Liver (tissue), 8 donors: ENCODE measurements at regions not wholly inside any gene's neighbourhood (a gene's known extent, or its start where the extent isn't known, plus 50 kb on each side); places are given as distances from the start of the nearest gene placed in this dataset.

ENCODE experiments used
- DNase-seq: peaks from one replicate; pipeline ENCODE4 v3.0.0-alpha.2; 2017; ENCODE audit warnings: low spot score
- H3K27ac ChIP-seq, 2 donors: one replicate each; pipeline ENCODE4 v1.7.0; 2013; ENCODE audit warnings: inconsistent platforms in 2 of 2, low read length in 2 of 2, control low read depth in 1 of 2, low read depth in 1 of 2, mild to moderate bottlenecking in 1 of 2
- H3K27me3 ChIP-seq, 4 donors: one replicate each; pipeline versions ENCODE4 v1.6.1 to v1.7.0; 2013; ENCODE audit warnings: low read length in 3 of 4, inconsistent platforms in 1 of 4, mild to moderate bottlenecking in 1 of 4, moderate library complexity in 1 of 4; ENCODE audit not compliant: control insufficient read depth in 4 of 4, insufficient read depth in 4 of 4
- H3K36me3 ChIP-seq, 4 donors: one replicate each; pipeline versions ENCODE4 v1.6.1 to v1.7.0; 2013; ENCODE audit warnings: low read length in 3 of 4, mild to moderate bottlenecking in 3 of 4, low read depth in 1 of 4, moderate library complexity in 1 of 4; ENCODE audit not compliant: control insufficient read depth in 4 of 4, insufficient read depth in 3 of 4
- H3K4me1 ChIP-seq, 4 donors: one replicate each; pipeline versions ENCODE4 v1.6.1 to v1.7.0; 2013; ENCODE audit warnings: low read length in 3 of 4, mild to moderate bottlenecking in 3 of 4, moderate library complexity in 1 of 4; ENCODE audit not compliant: control insufficient read depth in 4 of 4, insufficient read depth in 4 of 4
- H3K4me3 ChIP-seq, 3 donors: one replicate each; pipeline versions ENCODE4 v1.6.1 to v1.7.0; 2013; ENCODE audit warnings: low read length in 3 of 3, control low read depth in 1 of 3, low read depth in 1 of 3, mild to moderate bottlenecking in 1 of 3
- H3K9ac ChIP-seq, 2 donors: one replicate each; pipeline ENCODE4 v1.7.0; 2013; ENCODE audit warnings: low read length in 2 of 2, mild to moderate bottlenecking in 2 of 2, moderate library complexity in 2 of 2, control low read depth in 1 of 2, low read depth in 1 of 2
- H3K9me3 ChIP-seq, 4 donors: one replicate each; pipeline versions ENCODE4 v1.6.1 to v1.7.0; 2013; ENCODE audit warnings: low read length in 3 of 4; ENCODE audit not compliant: control insufficient read depth in 4 of 4
- CTCF ChIP-seq: fragments of 150-350 bp; IDR thresholded peaks from 2 replicates; pipeline ENCODE4 v1.5.1; 2017; ENCODE audit warnings: improper control_type of control experiment, low read depth, low read length; ENCODE audit not compliant: missing input control
- EGR1 ChIP-seq, 2 donors: IDR thresholded peaks; 2 replicates each; pipeline ENCODE4 v1.6.1; 2016 to 2018; ENCODE audit warnings: antibody characterized with exemption in 2 of 2, low read depth in 2 of 2
- FOXA1 ChIP-seq: IDR thresholded peaks from 2 replicates; pipeline ENCODE4 v1.6.1; 2016; ENCODE audit warnings: antibody characterized with exemption
- FOXA2 ChIP-seq: IDR thresholded peaks from 2 replicates; pipeline ENCODE4 v1.6.1; 2016; ENCODE audit warnings: antibody characterized with exemption
- GABPA ChIP-seq, 2 donors: IDR thresholded peaks in 1 of 2; conservative IDR thresholded peaks in 1 of 2; 2 replicates each; pipeline ENCODE4 v1.6.1; 2016; ENCODE audit warnings: antibody characterized with exemption in 2 of 2, mild to moderate bottlenecking in 1 of 2, moderate library complexity in 1 of 2
- HNF4A ChIP-seq, 2 donors: conservative IDR thresholded peaks; 2 replicates each; pipeline ENCODE4 v1.6.1; 2016; ENCODE audit warnings: antibody characterized with exemption in 2 of 2, mild to moderate bottlenecking in 2 of 2
- HNF4G ChIP-seq: IDR thresholded peaks from 2 replicates; pipeline ENCODE4 v1.6.1; 2016; ENCODE audit warnings: antibody characterized with exemption
- JUND ChIP-seq, 2 donors: IDR thresholded peaks; 2 replicates each; pipeline ENCODE4 v1.6.1; 2016; ENCODE audit warnings: antibody characterized with exemption in 2 of 2
- MAX ChIP-seq: IDR thresholded peaks from 2 replicates; pipeline ENCODE4 v1.6.1; 2016; ENCODE audit warnings: antibody characterized with exemption
- NR2F2 ChIP-seq: IDR thresholded peaks from 2 replicates; pipeline ENCODE4 v1.6.1; 2016; ENCODE audit warnings: antibody characterized with exemption
- RAD21 ChIP-seq, 2 donors: IDR thresholded peaks; 2 replicates each; pipeline ENCODE4 v1.6.1; 2016; ENCODE audit warnings: antibody characterized with exemption in 2 of 2, mild to moderate bottlenecking in 2 of 2
- RXRA ChIP-seq, 2 donors: IDR thresholded peaks; 2 replicates each; pipeline ENCODE4 v1.6.1; 2017 to 2018; ENCODE audit warnings: antibody characterized with exemption in 2 of 2, mild to moderate bottlenecking in 1 of 2
- SP1 ChIP-seq: IDR thresholded peaks from 2 replicates; pipeline ENCODE4 v1.6.1; 2018; ENCODE audit warnings: antibody characterized with exemption, mild to moderate bottlenecking
- TAF1 ChIP-seq: conservative IDR thresholded peaks from 2 replicates; pipeline ENCODE4 v1.6.1; 2016; ENCODE audit warnings: antibody characterized with exemption, mild to moderate bottlenecking
- YY1 ChIP-seq: IDR thresholded peaks from 2 replicates; pipeline ENCODE4 v1.6.1; 2016; ENCODE audit warnings: antibody characterized with exemption, mild to moderate bottlenecking
- ZBTB33 ChIP-seq: IDR thresholded peaks from 2 replicates; pipeline ENCODE4 v1.6.1; 2016; ENCODE audit warnings: antibody characterized with exemption
- WGBS: extraction: QIAGEN DNeasy Blood & Tissue Kit; methylation state at CpG from one replicate; pipeline ENCODE4 v1.1.7; 2013; 5-methylcytosine and 5-hydroxymethylcytosine counted together
- TF ChIP-seq, protein P1 (sequence below): IDR thresholded peaks from 2 replicates; pipeline ENCODE4 v1.6.1; 2016; ENCODE audit warnings: antibody characterized with exemption, mild to moderate bottlenecking
- TF ChIP-seq, protein P2 (sequence below): IDR thresholded peaks from 2 replicates; pipeline ENCODE4 v1.6.1; 2016; ENCODE audit warnings: antibody characterized with exemption
- donor health status: healthy.
- donor health status: healthy.
- donor health status: healthy.
- donor health status: healthy.
- donor health status: healthy.

DNA sequence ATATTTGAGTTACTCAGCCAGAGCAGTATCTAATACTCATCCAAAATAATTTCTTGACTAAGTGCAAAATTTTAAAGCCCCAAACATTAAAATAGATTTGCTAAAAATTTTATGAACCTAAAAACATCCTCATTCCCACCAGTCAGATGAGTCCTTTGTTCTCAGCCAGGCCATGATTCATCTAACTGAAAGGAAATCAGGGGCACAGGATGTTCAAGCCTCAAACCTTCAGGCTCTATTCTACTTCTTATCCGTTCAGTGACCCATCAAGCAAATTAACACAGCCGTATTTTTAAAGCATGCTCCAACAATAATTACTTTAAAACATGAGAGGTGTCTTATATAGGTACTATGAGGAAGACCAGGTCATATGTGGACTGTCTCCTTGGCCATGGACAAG, 176.5 kb upstream of the MON1B start:
- Histone ChIP-seq H3K9ac (no peak overlapping the region), H3K9me3 (peaks cover 0 to 4% (median under 1%) of the 10 kb centered on the region in 4 donors), H3K4me3 (no peak overlapping the region), H3K36me3 (no peaks in the 10 kb centered on the region), H3K27ac (no peak overlapping the region), H3K4me1 (no peaks in the 10 kb centered on the region), H3K27me3 (no peaks in the 10 kb centered on the region)
- TF ChIP-seq MAX, result no peak
- no peak for TF ChIP-seq SP1
- TF ChIP-seq JUND (IDR thresholded peaks at IDR 0.05), result no peak
- no peak for TF ChIP-seq RAD21 (IDR thresholded peaks at IDR 0.05)
- TF ChIP-seq HNF4G, result no peak
- no peak for TF ChIP-seq ZBTB33
- no peak for TF ChIP-seq TAF1
- TF ChIP-seq CTCF, result no peak
- TF ChIP-seq, protein P1, sequence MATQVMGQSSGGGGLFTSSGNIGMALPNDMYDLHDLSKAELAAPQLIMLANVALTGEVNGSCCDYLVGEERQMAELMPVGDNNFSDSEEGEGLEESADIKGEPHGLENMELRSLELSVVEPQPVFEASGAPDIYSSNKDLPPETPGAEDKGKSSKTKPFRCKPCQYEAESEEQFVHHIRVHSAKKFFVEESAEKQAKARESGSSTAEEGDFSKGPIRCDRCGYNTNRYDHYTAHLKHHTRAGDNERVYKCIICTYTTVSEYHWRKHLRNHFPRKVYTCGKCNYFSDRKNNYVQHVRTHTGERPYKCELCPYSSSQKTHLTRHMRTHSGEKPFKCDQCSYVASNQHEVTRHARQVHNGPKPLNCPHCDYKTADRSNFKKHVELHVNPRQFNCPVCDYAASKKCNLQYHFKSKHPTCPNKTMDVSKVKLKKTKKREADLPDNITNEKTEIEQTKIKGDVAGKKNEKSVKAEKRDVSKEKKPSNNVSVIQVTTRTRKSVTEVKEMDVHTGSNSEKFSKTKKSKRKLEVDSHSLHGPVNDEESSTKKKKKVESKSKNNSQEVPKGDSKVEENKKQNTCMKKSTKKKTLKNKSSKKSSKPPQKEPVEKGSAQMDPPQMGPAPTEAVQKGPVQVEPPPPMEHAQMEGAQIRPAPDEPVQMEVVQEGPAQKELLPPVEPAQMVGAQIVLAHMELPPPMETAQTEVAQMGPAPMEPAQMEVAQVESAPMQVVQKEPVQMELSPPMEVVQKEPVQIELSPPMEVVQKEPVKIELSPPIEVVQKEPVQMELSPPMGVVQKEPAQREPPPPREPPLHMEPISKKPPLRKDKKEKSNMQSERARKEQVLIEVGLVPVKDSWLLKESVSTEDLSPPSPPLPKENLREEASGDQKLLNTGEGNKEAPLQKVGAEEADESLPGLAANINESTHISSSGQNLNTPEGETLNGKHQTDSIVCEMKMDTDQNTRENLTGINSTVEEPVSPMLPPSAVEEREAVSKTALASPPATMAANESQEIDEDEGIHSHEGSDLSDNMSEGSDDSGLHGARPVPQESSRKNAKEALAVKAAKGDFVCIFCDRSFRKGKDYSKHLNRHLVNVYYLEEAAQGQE, result no peak
- TF ChIP-seq FOXA1, result no peak
- TF ChIP-seq YY1, result no peak
- no peak for TF ChIP-seq RXRA (IDR thresholded peaks at IDR 0.05)
- TF ChIP-seq NR2F2, result no peak
- TF ChIP-seq HNF4A (conservative IDR thresholded peaks at IDR 0.05), result no peak
- no peak for TF ChIP-seq FOXA2
- TF ChIP-seq EGR1 (IDR thresholded peaks at IDR 0.05; ENCODE audit: low read depth in 2 of 2), result no peak
- TF ChIP-seq, protein P2, sequence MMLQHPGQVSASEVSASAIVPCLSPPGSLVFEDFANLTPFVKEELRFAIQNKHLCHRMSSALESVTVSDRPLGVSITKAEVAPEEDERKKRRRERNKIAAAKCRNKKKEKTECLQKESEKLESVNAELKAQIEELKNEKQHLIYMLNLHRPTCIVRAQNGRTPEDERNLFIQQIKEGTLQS, result no peak
- no peak for DNase-seq
- 78% methylated on average over 2 of the region's 2 CpGs for WGBS

DNA sequence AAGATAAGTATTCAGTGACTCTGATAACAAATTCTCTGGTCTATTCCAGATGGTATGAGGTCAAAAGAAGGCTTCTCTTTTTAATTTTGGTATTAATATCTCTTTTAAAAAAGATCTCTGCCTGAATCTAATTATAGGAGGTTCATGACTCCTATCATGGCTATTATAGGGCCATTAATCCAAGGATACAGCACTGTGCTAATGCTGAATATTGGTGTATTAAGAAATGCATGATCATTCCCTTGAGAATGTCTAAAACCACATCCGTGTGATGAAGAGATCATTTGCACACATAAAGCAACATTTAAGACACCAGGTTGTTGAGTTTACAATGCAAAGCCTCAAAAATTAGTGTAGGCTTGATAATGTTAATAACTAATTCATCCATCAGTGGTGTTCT, 160.4 kb upstream of the MON1B start:
- no peaks in the 10 kb centered on the region for H3K36me3 ChIP-seq
- no peaks in the 10 kb centered on the region for H3K9me3 ChIP-seq
- TF ChIP-seq TAF1 (no peak), GABPA (IDR thresholded peaks at IDR 0.05 in 1 of 2, conservative IDR thresholded peaks at IDR 0.05 in 1 of 2) (no peak), FOXA1 (no peak), YY1 (no peak), HNF4A (conservative IDR thresholded peaks at IDR 0.05) (no peak), ZBTB33 (no peak)
- TF ChIP-seq, protein P2, result no peak
- DNase-seq, result no peak
- no peaks in the 10 kb centered on the region for H3K27me3 ChIP-seq
- H3K4me1 ChIP-seq, result peaks cover 0 to 1% (median 0%) of the 10 kb centered on the region in 4 donors
- no peak overlapping the region for H3K27ac ChIP-seq
- WGBS, result 80% methylated on average over 1 of the region's 1 CpG
- no peak overlapping the region for H3K9ac ChIP-seq
- H3K4me3 ChIP-seq, result no peak overlapping the region
